GM21786 (cell line): ENCODE measurements at regions not wholly inside any gene's neighbourhood (a gene's known extent, or its start where the extent isn't known, plus 50 kb on each side); places are given as distances from the start of the nearest gene placed in this dataset.
A peak's percentile ranks its signal among the peaks of the same experiment; 100 is the strongest.

ENCODE experiments used
- ATAC-seq: cut with Tn5 transposase; IDR thresholded peaks from one replicate; pipeline ENCODE4 v1.9.1; 2021; ENCODE audit not compliant: unreplicated experiment

DNA sequence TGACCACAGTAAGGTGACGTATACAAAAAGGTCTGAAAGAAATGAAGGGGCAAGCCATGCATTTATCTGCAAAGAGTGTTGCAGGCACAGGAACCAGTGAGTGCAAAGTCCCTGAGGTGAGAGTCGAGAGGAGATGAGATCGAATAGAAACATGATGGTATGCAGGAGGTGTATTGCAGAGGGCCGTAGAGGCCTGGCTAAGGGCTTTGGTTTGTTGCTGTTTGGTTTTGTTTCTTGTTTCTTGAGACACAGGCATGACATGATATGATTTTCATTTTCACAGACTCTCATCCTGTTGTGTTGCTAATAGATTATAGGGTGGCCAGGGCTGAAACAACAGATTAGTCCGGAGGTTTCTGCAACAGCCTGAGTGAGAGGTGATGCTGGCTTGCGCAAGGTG is 80.4 kb downstream of the HSPH1 start:
- ATAC-seq, result no peak

GRCh38 chr13:31074756-31075155 is 86.9 kb downstream of the HSPH1 start:
- ATAC-seq, result no peak

GRCh38 chr13:31073859-31074718 is 87.6 kb downstream of the HSPH1 start:
- peak; percentile 95 for ATAC-seq

GRCh38 chr13:31072041-31072440 is 89.7 kb downstream of the HSPH1 start:
- no peak for ATAC-seq

- no peak for ATAC-seq
Measured at GRCh38 chr13:31069808-31070534, 91.7 kb downstream of the HSPH1 start.

GRCh38 chr13:31068119-31068423 is 93.6 kb downstream of the HSPH1 start:
- ATAC-seq, result no peak

DNA sequence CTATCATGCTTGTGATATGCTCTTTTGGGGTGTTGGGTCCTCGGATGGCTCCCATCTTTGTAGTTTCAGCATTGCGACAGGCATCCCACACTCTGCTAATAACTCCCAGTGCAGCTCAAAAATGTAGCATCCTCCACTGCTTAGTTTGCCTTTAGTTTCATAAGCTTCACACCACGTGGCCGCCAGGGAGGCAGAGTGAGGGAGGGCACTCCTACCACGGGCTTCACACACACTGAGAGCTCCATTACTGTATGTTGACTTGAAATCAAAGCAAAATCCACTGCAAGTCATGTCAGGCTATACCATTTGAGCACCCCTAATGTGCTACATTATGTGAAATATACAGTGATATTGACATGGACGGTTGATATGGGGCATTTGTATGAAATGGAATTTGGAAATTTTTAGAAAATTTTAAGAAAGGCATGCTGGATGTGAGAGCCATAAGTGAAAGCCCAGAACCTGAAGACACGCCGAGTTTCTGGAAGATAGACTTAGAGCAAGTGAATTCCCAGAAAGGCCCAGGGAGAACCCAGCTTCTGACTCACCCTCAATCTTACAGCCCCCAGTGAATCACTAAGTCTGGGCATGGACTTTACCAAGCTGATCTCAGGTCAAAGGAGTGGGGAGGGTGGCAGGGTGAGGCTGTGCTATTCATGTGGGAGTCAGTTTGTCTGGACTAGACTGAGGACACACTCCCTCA is 94.1 kb downstream of the HSPH1 start:
- no peak for ATAC-seq

DNA sequence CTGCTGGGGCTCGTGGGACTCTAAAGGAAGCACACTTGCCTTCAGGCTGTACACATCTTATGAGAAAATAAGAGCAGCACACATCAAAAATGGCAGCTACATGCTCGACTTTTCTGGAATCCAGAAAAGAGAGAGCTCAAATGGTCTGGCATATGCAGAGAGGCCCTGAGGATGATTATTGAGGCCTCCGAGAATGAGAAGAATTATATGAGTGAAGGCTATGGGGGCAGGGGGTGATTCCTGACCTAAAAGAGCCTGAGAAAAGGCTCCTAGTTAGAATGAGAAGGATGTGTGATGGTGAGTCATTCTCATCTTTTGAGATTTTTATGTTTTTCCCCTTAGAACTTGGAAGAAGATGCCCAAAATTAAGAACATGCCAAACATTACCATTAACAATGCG is 97.1 kb downstream of the HSPH1 start:
- no peak for ATAC-seq

GRCh38 chr13:31063772-31064171 is 97.9 kb downstream of the HSPH1 start:
- ATAC-seq, result no peak

DNA sequence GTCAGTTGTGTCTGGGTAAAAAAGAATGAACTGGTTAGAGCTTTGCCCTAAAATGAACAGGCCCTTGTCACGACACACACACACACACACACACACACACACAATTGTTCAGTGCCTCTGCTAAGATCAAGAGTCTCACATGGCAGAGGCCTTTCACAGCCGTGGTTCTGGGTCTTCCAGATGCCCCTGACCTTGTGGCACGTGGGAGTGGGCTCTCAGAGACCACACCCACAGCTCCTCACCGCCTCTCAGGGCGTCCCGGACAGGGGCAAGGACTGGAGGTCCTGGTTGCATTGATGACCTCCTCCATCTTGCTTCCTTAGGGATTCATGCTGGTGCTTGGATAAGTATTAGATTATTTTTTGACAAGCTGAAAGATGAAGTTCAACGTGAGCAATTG is 101.0 kb downstream of the HSPH1 start:
- no peak for ATAC-seq

GRCh38 chr13:31060220-31060619 is 101.5 kb downstream of the HSPH1 start:
- no peak for ATAC-seq

DNA sequence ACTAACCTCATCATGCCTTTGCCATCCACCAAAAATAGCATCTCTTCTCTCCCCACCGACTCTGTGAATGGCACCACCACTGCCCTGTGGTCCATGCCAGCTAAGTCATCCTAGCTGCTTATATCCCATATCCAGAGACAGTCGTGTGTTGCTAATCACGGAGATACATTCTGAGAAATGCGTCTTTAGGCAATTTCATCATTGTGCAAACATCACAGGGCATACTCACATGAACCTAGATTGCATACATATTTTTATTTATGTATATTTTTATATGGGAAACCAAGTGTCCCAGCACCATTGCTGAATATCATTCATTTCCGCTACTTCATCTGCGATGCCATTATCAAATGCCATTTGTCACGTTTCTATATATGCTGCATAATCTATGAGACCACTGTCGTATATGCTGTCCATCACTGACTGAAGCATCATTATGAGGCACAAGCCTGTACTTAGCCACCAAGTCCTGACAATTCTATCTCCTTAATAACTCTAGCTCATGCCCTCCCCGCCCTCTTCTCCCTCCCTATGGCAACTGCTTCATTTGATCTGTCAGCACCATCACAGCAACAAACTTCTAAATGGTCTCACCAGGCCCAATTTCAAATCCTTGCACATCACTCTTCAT is 104.2 kb downstream of the HSPH1 start:
- ATAC-seq, result no peak

DNA sequence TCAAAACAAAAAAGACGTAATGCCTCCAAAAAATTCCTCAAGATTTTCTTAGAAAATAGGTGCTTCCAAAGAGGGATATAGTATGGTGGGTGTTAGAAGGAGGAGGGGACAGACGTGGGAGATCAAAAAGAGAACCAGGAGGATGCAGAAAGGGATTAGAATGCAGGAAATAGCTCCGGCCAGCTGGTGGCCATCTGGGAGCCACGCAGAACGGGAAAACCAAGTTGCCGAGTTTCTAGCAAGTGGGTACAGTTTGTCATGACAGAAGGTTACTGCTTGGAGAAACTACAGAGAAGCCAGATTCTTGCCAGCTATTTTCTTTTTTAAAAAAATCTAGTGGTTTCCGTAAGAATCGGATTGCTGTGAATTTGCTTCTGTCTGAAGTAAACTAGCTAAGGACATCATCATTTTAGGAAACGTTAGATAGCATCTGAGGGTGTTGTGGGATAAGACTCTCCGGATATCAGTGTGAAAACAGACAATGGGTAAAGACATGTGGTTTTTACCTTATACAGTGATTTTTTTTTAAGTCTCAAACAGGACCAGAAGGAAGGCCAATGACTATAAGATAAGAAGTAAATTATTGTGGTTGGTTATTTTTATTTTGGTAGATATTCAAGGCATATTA is 104.9 kb downstream of the HSPH1 start:
- ATAC-seq, result no peak

- no peak for ATAC-seq
Measured at GRCh38 chr13:31055589-31055988, 106.1 kb downstream of the HSPH1 start.

GRCh38 chr13:31054632-31055031 is 107.1 kb downstream of the HSPH1 start:
- ATAC-seq, result no peak

GRCh38 chr13:31053896-31054295 is 107.8 kb downstream of the HSPH1 start:
- ATAC-seq, result no peak

GRCh38 chr13:31053091-31053490 is 108.6 kb downstream of the HSPH1 start:
- no peak for ATAC-seq

- ATAC-seq, result no peak
Measured at GRCh38 chr13:31052478-31052877, 109.2 kb downstream of the HSPH1 start.

GRCh38 chr13:31051999-31052398 is 109.7 kb downstream of the HSPH1 start:
- ATAC-seq, result no peak

DNA sequence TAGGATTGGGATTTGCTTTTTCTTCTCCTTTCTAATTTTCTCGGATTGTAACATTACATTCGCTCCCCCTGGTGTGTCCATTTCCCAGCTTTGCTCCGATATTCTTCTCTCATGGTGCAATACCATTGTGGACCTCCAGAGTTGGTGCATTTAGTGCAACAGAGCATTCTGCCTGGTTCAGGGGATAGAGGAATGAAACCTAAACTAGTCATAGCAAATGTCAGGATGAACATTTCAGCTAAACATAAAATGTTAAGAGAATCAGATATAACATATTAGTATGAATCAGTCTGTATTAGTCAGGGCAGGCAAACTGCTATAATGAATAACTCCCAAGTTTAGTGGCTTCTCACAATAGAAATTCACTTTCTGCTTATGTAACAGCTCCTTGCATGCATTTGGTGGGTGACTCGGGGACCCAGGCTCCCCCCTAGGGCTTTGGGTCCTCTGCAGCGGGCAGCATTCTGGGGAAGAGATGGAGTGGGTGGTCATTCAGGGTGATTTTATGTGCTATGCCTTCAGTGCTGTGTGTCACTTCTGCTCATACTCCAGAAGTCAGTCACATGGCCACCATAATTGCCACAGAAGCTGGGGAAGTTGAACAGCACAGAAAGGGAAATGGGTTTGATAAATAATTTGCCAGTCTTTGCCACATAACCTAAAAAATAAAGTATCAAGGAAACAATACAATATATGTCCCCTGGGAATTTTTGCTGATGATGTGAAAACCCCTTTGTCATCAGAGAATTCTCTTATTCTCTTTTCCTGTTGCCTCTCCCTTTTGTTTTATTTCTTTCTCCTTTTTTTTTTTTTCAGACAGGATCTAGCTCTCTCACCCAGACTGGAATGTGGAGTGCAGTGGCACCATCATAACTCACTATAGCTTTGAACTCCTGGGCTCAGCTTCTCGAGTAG is 111.0 kb downstream of the HSPH1 start:
- ATAC-seq, result no peak
